ENCODE measurements at regions not wholly inside any gene's neighbourhood (a gene's known extent, or its start where the extent isn't known, plus 50 kb on each side); places are given as distances from the start of the nearest gene placed in this dataset.

- TF ChIP-seq CTCF (IDR thresholded peaks at IDR 0.05 in 2 of 3, conservative IDR thresholded peaks at IDR 0.05 in 1 of 3; ENCODE audit: borderline replicate concordance in 1 of 3, insufficient read depth in 1 of 3, low read depth in 2 of 3, low read length in 2 of 3) (no peak), POLR2A (IDR thresholded peaks at IDR 0.05; ENCODE audit: borderline replicate concordance, extremely low read depth, insufficient read depth, insufficient read length) (no peak), ELF1 (IDR thresholded peaks at IDR 0.05; ENCODE audit: borderline replicate concordance, low read depth) (no peak), FOSL1 (IDR thresholded peaks at IDR 0.05; ENCODE audit: low read depth) (no peak), SP1 (IDR thresholded peaks at IDR 0.05; ENCODE audit: low read depth) (no peak), REST (IDR thresholded peaks at IDR 0.05; ENCODE audit: low read depth) (no peak), CBX3 (IDR thresholded peaks at IDR 0.05; ENCODE audit: low read depth) (no peak), SIN3A (IDR thresholded peaks at IDR 0.05; ENCODE audit: low read depth) (no peak)
These were observed 174.7 kb upstream of the ALG10B start (continued) for GRCh38 chr12:38141861-38142260.

- DNase-seq (ENCODE audit: low read depth, low spot score) = no peak
- H3K27ac ChIP-seq (ENCODE audit: low read depth, low read length) = no peak overlapping the region
- no peaks in the 10 kb centered on the region for H3K27me3 ChIP-seq (ENCODE audit: insufficient read depth, low read length)
- no peak overlapping the region for H3K9ac ChIP-seq (ENCODE audit: low read length)
- no peaks in the 10 kb centered on the region for H3K9me2 ChIP-seq (ENCODE audit: insufficient read depth)
- TF ChIP-seq CTCF (IDR thresholded peaks at IDR 0.05 in 2 of 3, conservative IDR thresholded peaks at IDR 0.05 in 1 of 3; ENCODE audit: borderline replicate concordance in 1 of 3, insufficient read depth in 1 of 3, low read depth in 2 of 3, low read length in 2 of 3) (peak in 2 of 3 experiments; percentile 30 to 31; a peak in 4 of 6 replicates), RAD21 (IDR thresholded peaks at IDR 0.05; ENCODE audit: low read depth) (peak; percentile 46; the same call in 1 of the 2 replicates), ZBTB33 (IDR thresholded peaks at IDR 0.05; ENCODE audit: extremely low read depth, insufficient replicate concordance, low read length) (no peak)
- intact Hi-C loops (cut with micrococcal nuclease) = loop anchor here (5.0 kb wide), 1 partner anchor 471 kb away; no protein-coding TSS in a partner anchor
- H3K4me2 ChIP-seq (ENCODE audit: low read length) = no peak overlapping the region
- H3K79me2 ChIP-seq (ENCODE audit: insufficient read depth, low read length) = no peaks in the 10 kb centered on the region
- RAD21 ChIA-PET (ENCODE audit: low non-redundant PET in 1 of 2, low total read pairs in 2 of 2, uncharacterized antibody in 2 of 2, unreplicated experiment in 2 of 2) = no interaction called here
- no TSS peak for BruUV-seq (replicated peaks)
- peaks cover 0 to 13% of the 10 kb centered on the region in 2 experiments; a peak in 1 of 4 replicates for H3K4me1 ChIP-seq (ENCODE audit: control insufficient read depth in 1 of 2, insufficient read depth in 2 of 2, low read length in 2 of 2)
- ATAC-seq = peak; percentile 42
- H3K4me3 ChIP-seq (replicated peaks in 1 of 2; ENCODE audit: low read depth in 1 of 2, low read length in 2 of 2) = no peak overlapping the region
- H3K36me3 ChIP-seq (ENCODE audit: control insufficient read depth in 1 of 2, insufficient read depth in 2 of 2, low read length in 2 of 2) = no peaks in the 10 kb centered on the region
- no peaks in the 10 kb centered on the region for H4K20me1 ChIP-seq (ENCODE audit: insufficient read depth)
- H2AFZ ChIP-seq (ENCODE audit: low read depth, low read length, poor library complexity, severe bottlenecking) = no peak overlapping the region
- CTCF ChIA-PET = interaction anchor here (1.4 kb wide), 1 partner anchor 174 kb away, joined by 6 read pairs; the partner anchor contains the start of gene ALG10B
- POLR2A ChIA-PET = no interaction called here
- H3K9me3 ChIP-seq (ENCODE audit: control insufficient read depth in 1 of 2, insufficient read depth in 1 of 2, low read depth in 1 of 2, low read length in 2 of 2) = no peaks in the 10 kb centered on the region
These were observed 173.6 kb upstream of the ALG10B start for GRCh38 chr12:38142974-38143373.
